HFFc6 (cell line): ENCODE measurements at regions not wholly inside any gene's neighbourhood (a gene's known extent, or its start where the extent isn't known, plus 50 kb on each side); places are given as distances from the start of the nearest gene placed in this dataset.

Source experiments
- DNase-seq: peaks from one replicate; pipeline ENCODE4 v3.0.0-alpha.2; 2018
- H3K27ac Mint-ChIP-seq: 2 replicates; pipeline ENCODE4 v1.8.0; 2020; ENCODE audit warnings: mild to moderate bottlenecking, mixed read lengths
- H3K27me3 Mint-ChIP-seq: 2 replicates; pipeline ENCODE4 v1.8.0; 2021; ENCODE audit warnings: mild to moderate bottlenecking, moderate library complexity, mixed read lengths; ENCODE audit not compliant: insufficient read depth
- H3K36me3 Mint-ChIP-seq: 2 replicates; pipeline ENCODE4 v1.8.0; 2021; ENCODE audit warnings: low read depth, mixed read lengths
- H3K4me1 Mint-ChIP-seq: 2 replicates; pipeline ENCODE4 v1.8.0; 2020; ENCODE audit warnings: low read depth, mixed read lengths
- H3K4me3 Mint-ChIP-seq: 2 replicates; pipeline ENCODE4 v1.8.0; 2020; ENCODE audit warnings: mild to moderate bottlenecking, moderate library complexity, mixed read lengths
- H3K9me3 Mint-ChIP-seq: 2 replicates; pipeline ENCODE4 v1.8.0; 2020; ENCODE audit warnings: mild to moderate bottlenecking, mixed read lengths
- TF ChIP-seq, protein P1 (sequence below): fragments of 200-600 bp; sonication (generic); IDR thresholded peaks from 2 replicates; pipeline ENCODE4 v1.5.0; 2021; ENCODE audit warnings: antibody characterized with exemption, mild to moderate bottlenecking

DNA sequence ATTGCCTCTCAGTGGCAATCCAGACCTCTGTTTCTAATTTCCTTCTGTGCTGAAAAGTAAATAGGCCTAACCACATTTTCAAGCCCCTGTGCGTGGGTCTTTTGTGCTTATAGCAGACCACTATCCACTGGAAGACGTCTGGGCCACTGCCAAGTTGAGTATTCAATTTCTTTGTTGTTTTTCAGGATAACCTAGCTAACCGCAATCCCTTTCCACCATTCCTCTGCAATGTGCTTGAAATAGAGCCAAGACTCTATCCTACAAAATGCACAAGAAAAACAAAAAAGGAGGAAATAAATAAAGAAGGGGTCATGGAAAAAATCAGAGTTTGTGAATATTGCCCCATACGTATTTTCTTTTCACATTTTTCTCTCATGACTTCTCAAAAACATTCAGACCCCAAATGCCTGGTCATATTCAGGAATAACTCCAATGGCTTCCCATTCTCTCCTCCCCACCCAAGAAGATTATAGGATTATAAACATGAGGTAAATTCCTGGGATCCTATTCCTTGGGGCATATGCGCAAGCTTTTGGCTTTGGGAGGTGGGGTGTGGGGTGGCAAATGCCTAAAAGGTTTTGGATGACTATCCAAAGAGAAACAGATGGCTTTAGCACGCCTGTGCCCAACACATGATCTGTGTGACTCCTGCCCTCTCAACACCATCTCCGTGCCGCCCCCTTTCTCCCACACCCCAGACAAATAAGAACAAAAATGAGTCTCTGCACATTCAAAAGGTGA is 217.9 kb upstream of the THBS1 start:
- H3K27me3 Mint-ChIP-seq = no peaks in the 10 kb centered on the region
- TF ChIP-seq, protein P1, sequence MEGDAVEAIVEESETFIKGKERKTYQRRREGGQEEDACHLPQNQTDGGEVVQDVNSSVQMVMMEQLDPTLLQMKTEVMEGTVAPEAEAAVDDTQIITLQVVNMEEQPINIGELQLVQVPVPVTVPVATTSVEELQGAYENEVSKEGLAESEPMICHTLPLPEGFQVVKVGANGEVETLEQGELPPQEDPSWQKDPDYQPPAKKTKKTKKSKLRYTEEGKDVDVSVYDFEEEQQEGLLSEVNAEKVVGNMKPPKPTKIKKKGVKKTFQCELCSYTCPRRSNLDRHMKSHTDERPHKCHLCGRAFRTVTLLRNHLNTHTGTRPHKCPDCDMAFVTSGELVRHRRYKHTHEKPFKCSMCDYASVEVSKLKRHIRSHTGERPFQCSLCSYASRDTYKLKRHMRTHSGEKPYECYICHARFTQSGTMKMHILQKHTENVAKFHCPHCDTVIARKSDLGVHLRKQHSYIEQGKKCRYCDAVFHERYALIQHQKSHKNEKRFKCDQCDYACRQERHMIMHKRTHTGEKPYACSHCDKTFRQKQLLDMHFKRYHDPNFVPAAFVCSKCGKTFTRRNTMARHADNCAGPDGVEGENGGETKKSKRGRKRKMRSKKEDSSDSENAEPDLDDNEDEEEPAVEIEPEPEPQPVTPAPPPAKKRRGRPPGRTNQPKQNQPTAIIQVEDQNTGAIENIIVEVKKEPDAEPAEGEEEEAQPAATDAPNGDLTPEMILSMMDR = no peak
- peak overlapping the region; percentile 42 for H3K4me3 Mint-ChIP-seq
- DNase-seq = peak; percentile 96
- no peaks in the 10 kb centered on the region for H3K36me3 Mint-ChIP-seq
- peak overlapping the region; percentile 89 for H3K27ac Mint-ChIP-seq
- H3K4me1 Mint-ChIP-seq = peaks cover 100% of the 10 kb centered on the region
- H3K9me3 Mint-ChIP-seq = no peaks in the 10 kb centered on the region

DNA sequence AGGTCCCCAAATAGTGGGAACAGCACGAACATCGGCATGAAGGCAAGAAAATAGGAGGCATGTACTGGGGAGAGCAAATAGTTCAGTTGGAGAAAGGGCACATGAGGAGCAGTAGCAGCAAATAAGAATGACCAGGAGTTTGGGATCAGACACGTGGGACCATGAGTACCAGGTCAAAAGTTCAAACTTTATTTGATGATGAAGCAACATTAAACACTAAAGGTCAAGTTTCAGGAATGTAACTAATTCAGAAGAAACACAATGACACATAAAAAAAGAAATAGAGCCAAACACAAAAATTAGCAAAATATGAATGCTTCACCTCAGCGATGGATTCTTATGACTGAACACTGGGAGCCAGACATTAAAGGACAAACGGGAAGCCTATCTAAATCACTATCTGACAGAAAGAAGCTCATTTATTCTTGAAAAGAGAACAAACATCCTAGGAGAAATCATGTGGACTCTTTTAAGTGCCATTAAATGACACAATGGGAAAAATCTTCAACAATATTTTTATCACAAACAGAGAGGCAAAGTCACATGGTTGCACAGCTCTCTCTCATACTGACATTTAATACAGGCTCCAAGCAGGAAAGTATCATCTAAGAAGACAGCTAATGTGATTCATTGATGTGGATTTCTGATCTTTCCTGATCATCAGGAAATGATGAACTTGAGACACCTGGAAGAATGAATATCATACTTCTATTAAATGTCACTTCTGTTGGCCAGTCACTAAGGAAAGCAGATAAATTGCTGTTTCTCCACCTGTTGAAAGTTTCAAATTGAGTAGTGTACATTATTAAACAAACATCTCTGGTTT is 216.9 kb upstream of the THBS1 start:
- peak overlapping the region; percentile 42 for H3K4me3 Mint-ChIP-seq
- H3K36me3 Mint-ChIP-seq = peaks cover 5% of the 10 kb centered on the region
- H3K27ac Mint-ChIP-seq = peak overlapping the region; percentile 89
- H3K27me3 Mint-ChIP-seq = no peaks in the 10 kb centered on the region
- TF ChIP-seq, protein P1 = no peak
- H3K4me1 Mint-ChIP-seq = peaks cover 92% of the 10 kb centered on the region
- DNase-seq = peak; percentile 81
- no peaks in the 10 kb centered on the region; the same call in 1 of the 2 replicates for H3K9me3 Mint-ChIP-seq

DNA sequence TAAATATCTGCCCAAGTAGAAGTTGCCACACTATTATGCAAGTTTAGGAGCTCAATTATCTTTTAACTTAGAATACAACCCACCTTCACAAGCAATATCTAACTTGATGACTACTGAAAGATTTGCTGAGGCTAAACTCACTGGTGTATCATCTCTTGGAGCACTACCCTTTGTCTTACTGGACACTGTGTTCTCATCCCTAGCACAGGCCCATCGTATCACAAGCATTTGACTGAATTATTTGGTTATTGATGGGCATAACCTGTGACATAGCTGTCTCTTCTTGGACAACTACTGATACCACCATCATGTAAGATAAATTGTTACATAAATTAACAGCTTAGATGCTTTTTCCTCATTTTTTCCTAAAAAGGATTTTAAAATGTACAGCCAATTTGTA is 216.2 kb upstream of the THBS1 start:
- peak overlapping the region; percentile 5; the same call in 1 of the 2 replicates for H3K4me3 Mint-ChIP-seq
- TF ChIP-seq, protein P1 = no peak
- peaks cover 85% of the 10 kb centered on the region for H3K4me1 Mint-ChIP-seq
- H3K27ac Mint-ChIP-seq = peak overlapping the region; percentile 89
- peaks cover 4% of the 10 kb centered on the region for H3K9me3 Mint-ChIP-seq
- H3K36me3 Mint-ChIP-seq = peaks cover 13% of the 10 kb centered on the region
- DNase-seq = no peak
- H3K27me3 Mint-ChIP-seq = no peaks in the 10 kb centered on the region

DNA sequence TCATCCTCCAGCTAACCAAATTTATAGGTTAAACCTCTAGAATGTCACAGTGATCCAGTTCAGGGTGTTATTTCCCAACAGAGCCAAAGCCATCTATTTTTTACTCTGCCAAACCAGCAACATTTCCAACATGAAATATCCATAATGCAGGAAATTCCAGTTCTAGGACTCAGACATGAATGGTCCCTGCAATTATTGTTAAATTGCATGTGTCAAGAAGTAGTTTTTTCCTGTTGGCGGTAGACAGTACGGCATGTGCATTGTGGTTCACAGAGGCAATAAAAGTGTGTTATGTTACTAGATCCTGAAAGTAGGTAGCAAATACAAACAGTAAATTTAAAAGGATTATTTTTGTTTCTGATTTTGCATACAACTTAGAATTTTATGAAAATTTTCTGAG is 215.7 kb upstream of the THBS1 start:
- peaks cover 17% of the 10 kb centered on the region for H3K36me3 Mint-ChIP-seq
- H3K27ac Mint-ChIP-seq = peak overlapping the region; percentile 89
- H3K9me3 Mint-ChIP-seq = peaks cover 8% of the 10 kb centered on the region
- H3K4me3 Mint-ChIP-seq = 0 out of 2 replicates have a peak overlapping the region, but pooled peaks have one; percentile 5
- peak; percentile 38 for DNase-seq
- TF ChIP-seq, protein P1 = peak; percentile 40; the same call in 1 of the 2 replicates
- peaks cover 1% of the 10 kb centered on the region; the same call in 1 of the 2 replicates for H3K27me3 Mint-ChIP-seq
- peaks cover 80% of the 10 kb centered on the region for H3K4me1 Mint-ChIP-seq

DNA sequence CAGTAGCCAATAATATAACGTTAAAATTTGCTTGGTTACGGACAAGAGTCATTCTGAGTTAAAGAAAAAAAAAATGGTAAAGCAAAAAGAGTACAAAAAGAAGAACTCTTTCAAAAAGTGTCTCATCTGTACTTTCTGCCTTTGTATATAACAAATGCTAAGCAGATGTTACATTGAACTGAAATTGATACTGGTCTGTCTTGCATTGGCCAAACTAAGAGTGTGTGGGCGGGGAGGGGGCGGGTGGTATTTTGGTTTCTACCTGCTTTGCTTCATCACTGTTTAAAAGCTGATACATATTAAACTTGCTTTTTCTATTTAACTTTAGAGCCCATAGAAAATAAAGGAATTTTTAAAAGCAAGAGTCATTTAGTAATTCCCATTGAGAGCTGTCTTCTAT is 215.0 kb upstream of the THBS1 start:
- H3K9me3 Mint-ChIP-seq = peaks cover 12% of the 10 kb centered on the region
- peak overlapping the region; percentile 89; the same call in 1 of the 2 replicates for H3K27ac Mint-ChIP-seq
- no peak overlapping the region for H3K4me3 Mint-ChIP-seq
- peaks cover 73% of the 10 kb centered on the region for H3K4me1 Mint-ChIP-seq
- TF ChIP-seq, protein P1 = no peak
- peaks cover 1% of the 10 kb centered on the region; the same call in 1 of the 2 replicates for H3K27me3 Mint-ChIP-seq
- no peak for DNase-seq
- peaks cover 24% of the 10 kb centered on the region for H3K36me3 Mint-ChIP-seq
